ENCODE measurements at regions not wholly inside any gene's neighbourhood (a gene's known extent, or its start where the extent isn't known, plus 50 kb on each side); places are given as distances from the start of the nearest gene placed in this dataset.

DNA sequence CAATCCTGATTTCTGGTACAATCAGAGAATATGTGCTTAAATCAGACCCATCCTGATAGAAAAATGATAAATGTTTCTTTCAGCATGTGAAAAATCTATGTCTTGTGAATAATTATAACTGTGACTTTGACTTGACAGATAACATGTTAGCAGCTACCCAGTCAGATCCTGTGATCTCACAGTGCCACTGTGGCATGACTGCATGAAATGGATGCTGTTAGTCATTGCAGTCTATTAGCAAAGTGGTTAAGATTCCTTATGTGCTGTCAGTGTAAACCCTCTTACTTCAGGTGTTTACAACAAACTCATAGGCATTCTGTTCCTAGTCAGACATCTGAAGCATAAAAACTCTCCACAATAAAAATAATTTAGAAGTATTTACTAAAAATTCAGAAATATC, 244.6 kb upstream of the RND3 start:
- Histone ChIP-seq H4K20me1 (ENCODE audit: insufficient read depth) (no peaks in the 10 kb centered on the region), H3K9me2 (ENCODE audit: insufficient read depth) (no peaks in the 10 kb centered on the region), H3K27me3 (ENCODE audit: insufficient read depth, low read length) (no peaks in the 10 kb centered on the region), H3K36me3 (ENCODE audit: control insufficient read depth in 1 of 2, insufficient read depth in 2 of 2, low read length in 2 of 2) (no peaks in the 10 kb centered on the region), H3K4me2 (ENCODE audit: low read length) (no peak overlapping the region), H3K27ac (ENCODE audit: low read depth, low read length) (no peak overlapping the region), H3K9me3 (ENCODE audit: control insufficient read depth in 1 of 2, insufficient read depth in 1 of 2, low read depth in 1 of 2, low read length in 2 of 2) (no peaks in the 10 kb centered on the region), H3K4me3 (replicated peaks in 1 of 2; ENCODE audit: low read depth in 1 of 2, low read length in 2 of 2) (no peak overlapping the region), H2AFZ (ENCODE audit: low read depth, low read length, poor library complexity, severe bottlenecking) (no peak overlapping the region), H3K79me2 (ENCODE audit: insufficient read depth, low read length) (no peaks in the 10 kb centered on the region), H3K4me1 (ENCODE audit: control insufficient read depth in 1 of 2, insufficient read depth in 2 of 2, low read length in 2 of 2) (no peaks in the 10 kb centered on the region), H3K9ac (ENCODE audit: low read length) (no peak overlapping the region)
- ChIA-PET POLR2A (no interaction called here), RAD21 (ENCODE audit: low non-redundant PET in 1 of 2, low total read pairs in 2 of 2, uncharacterized antibody in 2 of 2, unreplicated experiment in 2 of 2) (no interaction called here), CTCF (no interaction called here)
- no peak for DNase-seq (ENCODE audit: low read depth, low spot score)
- TF ChIP-seq SP1 (IDR thresholded peaks at IDR 0.05; ENCODE audit: low read depth) (no peak), POLR2A (IDR thresholded peaks at IDR 0.05; ENCODE audit: borderline replicate concordance, extremely low read depth, insufficient read depth, insufficient read length) (no peak), CTCF (IDR thresholded peaks at IDR 0.05 in 2 of 3, conservative IDR thresholded peaks at IDR 0.05 in 1 of 3; ENCODE audit: borderline replicate concordance in 1 of 3, insufficient read depth in 1 of 3, low read depth in 2 of 3, low read length in 2 of 3) (no peak), EZH2 (IDR thresholded peaks at IDR 0.05) (no peak), RAD21 (IDR thresholded peaks at IDR 0.05; ENCODE audit: low read depth) (no peak), EZH2phosphoT487 (IDR thresholded peaks at IDR 0.05; ENCODE audit: borderline replicate concordance) (no peak), ZNF274 (IDR thresholded peaks at IDR 0.05; ENCODE audit: low read depth, low read length) (no peak), CBX3 (IDR thresholded peaks at IDR 0.05; ENCODE audit: low read depth) (no peak), TCF7L2 (IDR thresholded peaks at IDR 0.05; ENCODE audit: borderline replicate concordance, extremely low read depth, insufficient read depth, insufficient read length) (no peak), ZBTB33 (IDR thresholded peaks at IDR 0.05; ENCODE audit: extremely low read depth, insufficient replicate concordance, low read length) (no peak), YY1 (IDR thresholded peaks at IDR 0.05; ENCODE audit: extremely low read depth, insufficient replicate concordance, low read depth, low read length) (no peak)
- TF ChIP-seq, protein P1, sequence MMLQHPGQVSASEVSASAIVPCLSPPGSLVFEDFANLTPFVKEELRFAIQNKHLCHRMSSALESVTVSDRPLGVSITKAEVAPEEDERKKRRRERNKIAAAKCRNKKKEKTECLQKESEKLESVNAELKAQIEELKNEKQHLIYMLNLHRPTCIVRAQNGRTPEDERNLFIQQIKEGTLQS (IDR thresholded peaks at IDR 0.05), result no peak
- intact Hi-C loops (cut with micrococcal nuclease), result no loop called here
- no peak for ATAC-seq
- BruUV-seq (replicated peaks), result no TSS peak
